WTC11 (cell line): ENCODE measurements at regions not wholly inside any gene's neighbourhood (a gene's known extent, or its start where the extent isn't known, plus 50 kb on each side); places are given as distances from the start of the nearest gene placed in this dataset.

Source experiments
- ATAC-seq: fragments of 200-7000 bp; cut with Tn5 transposase; 2 replicates; pipeline ENCODE4 v1.10.0; 2021; ENCODE audit warnings: mild to moderate bottlenecking, moderate library complexity
- CTCF ChIA-PET: fragments of 300-600 bp; sonication (Branson Sonifier 250); formaldehyde crosslinking; loops from one replicate; lab custom pipeline; 2021; ENCODE audit warnings: antibody characterized with exemption; lab: Charles Lee
- POLR2A ChIA-PET: fragments of 350-600 bp; sonication (Branson Sonifier 250); formaldehyde crosslinking; loops from one replicate; lab custom pipeline; 2021; ENCODE audit warnings: antibody characterized with exemption; lab: Charles Lee
- DNase-seq: peaks from one replicate; pipeline ENCODE4 v3.0.0; 2021; ENCODE audit warnings: low spot score
- H3K27ac Mint-ChIP-seq: 2 replicates; pipeline ENCODE4 v1.8.0; 2021; ENCODE audit warnings: mixed read lengths
- H3K27me3 Mint-ChIP-seq: 2 replicates; pipeline ENCODE4 v1.8.0; 2021; ENCODE audit warnings: low read depth, mild to moderate bottlenecking, moderate library complexity, mixed read lengths
- H3K36me3 Mint-ChIP-seq: 2 replicates; pipeline ENCODE4 v1.8.0; 2021; ENCODE audit warnings: mixed read lengths
- H3K4me1 Mint-ChIP-seq: 2 replicates; pipeline ENCODE4 v1.8.0; 2022; ENCODE audit warnings: mixed read lengths
- H3K4me3 Mint-ChIP-seq: 2 replicates; pipeline ENCODE4 v1.8.0; 2021; ENCODE audit warnings: mild to moderate bottlenecking, moderate library complexity, mixed read lengths
- H3K9me3 Mint-ChIP-seq: 2 replicates; pipeline ENCODE4 v1.8.0; 2021; ENCODE audit warnings: mixed read lengths
- ATF1 ChIP-seq: sonication (generic); formaldehyde crosslinking; IDR thresholded peaks from 2 replicates; pipeline ENCODE4 v1.8.1; 2023; ENCODE audit warnings: mild to moderate bottlenecking, moderate library complexity, missing genetic modification reagents
- ATF3 ChIP-seq: sonication (generic); formaldehyde crosslinking; conservative IDR thresholded peaks from 2 replicates; pipeline ENCODE4 v1.8.1; 2022; ENCODE audit warnings: mild to moderate bottlenecking, missing genetic modification reagents
- CBFB ChIP-seq: sonication (generic); formaldehyde crosslinking; IDR thresholded peaks from 2 replicates; pipeline ENCODE4 v1.8.1; 2022; ENCODE audit warnings: mild to moderate bottlenecking, low read depth, missing genetic modification reagents
- CREB1 ChIP-seq: sonication (generic); formaldehyde crosslinking; IDR thresholded peaks from 2 replicates; pipeline ENCODE4 v1.8.0; 2023; ENCODE audit warnings: mild to moderate bottlenecking, missing genetic modification reagents
- CREM ChIP-seq: sonication (generic); formaldehyde crosslinking; IDR thresholded peaks from 2 replicates; pipeline ENCODE4 v1.8.1; 2022; ENCODE audit warnings: mild to moderate bottlenecking, missing genetic modification reagents, moderate library complexity
- CTCF ChIP-seq: fragments of 200-600 bp; IDR thresholded peaks from 2 replicates; pipeline ENCODE4 v1.8.0; 2022; ENCODE audit warnings: antibody characterized with exemption
- E2F4 ChIP-seq: sonication (generic); formaldehyde crosslinking; IDR thresholded peaks from 2 replicates; pipeline ENCODE4 v1.8.1; 2022; ENCODE audit warnings: low read depth, mild to moderate bottlenecking, moderate library complexity, missing genetic modification reagents, borderline replicate concordance
- FOXJ3 ChIP-seq: sonication (generic); formaldehyde crosslinking; IDR thresholded peaks from 2 replicates; pipeline ENCODE4 v1.9.0; 2021; ENCODE audit warnings: missing genetic modification reagents, mild to moderate bottlenecking, borderline replicate concordance
- FOXP1 ChIP-seq: sonication (generic); formaldehyde crosslinking; IDR thresholded peaks from 2 replicates; pipeline ENCODE4 v1.8.0; 2022; ENCODE audit warnings: missing genetic modification reagents, mild to moderate bottlenecking, moderate library complexity, borderline replicate concordance
- GRHL2 ChIP-seq: fragments of 250-450 bp; sonication (Bioruptor Pico); IDR thresholded peaks from 2 replicates; pipeline ENCODE4 v1.8.0; 2022; ENCODE audit warnings: mild to moderate bottlenecking, moderate library complexity; ENCODE audit not compliant: insufficient replicate concordance, severe bottlenecking
- HMGA2 ChIP-seq: fragments of 250-450 bp; sonication (Bioruptor Pico); IDR thresholded peaks from 2 replicates; pipeline ENCODE4 v1.4.0; 2021; ENCODE audit warnings: mild to moderate bottlenecking, moderate library complexity
- IRF2 ChIP-seq: sonication (generic); formaldehyde crosslinking; IDR thresholded peaks from 2 replicates; pipeline ENCODE4 v1.8.0; 2022; ENCODE audit warnings: low read depth, missing genetic modification reagents, borderline replicate concordance
- KAT7 ChIP-seq: sonication (generic); formaldehyde crosslinking; IDR thresholded peaks from 2 replicates; pipeline ENCODE4 v1.8.1; 2023; ENCODE audit warnings: missing genetic modification reagents, mild to moderate bottlenecking, borderline replicate concordance
- MXD4 ChIP-seq: fragments of 250-450 bp; sonication (Bioruptor Pico); IDR thresholded peaks from 2 replicates; pipeline ENCODE4 v1.8.0; 2021; ENCODE audit warnings: mild to moderate bottlenecking, moderate library complexity, borderline replicate concordance
- MYBL2 ChIP-seq: sonication (generic); formaldehyde crosslinking; IDR thresholded peaks from 2 replicates; pipeline ENCODE4 v1.8.1; 2023; ENCODE audit warnings: mild to moderate bottlenecking, moderate library complexity, missing genetic modification reagents
- NFYB ChIP-seq: sonication (generic); formaldehyde crosslinking; conservative IDR thresholded peaks from 2 replicates; pipeline ENCODE4 v1.8.0; 2022; ENCODE audit warnings: low read depth, missing genetic modification reagents
- NR3C1 ChIP-seq: sonication (generic); formaldehyde crosslinking; conservative IDR thresholded peaks from 2 replicates; pipeline ENCODE4 v1.8.1; 2023; ENCODE audit warnings: low read depth, mild to moderate bottlenecking, missing genetic modification reagents
- PRDM15 ChIP-seq: sonication (generic); formaldehyde crosslinking; IDR thresholded peaks from 2 replicates; pipeline ENCODE4 v1.8.0; 2022; ENCODE audit warnings: missing genetic modification reagents
- PRRX2 ChIP-seq: fragments of 250-450 bp; sonication (Bioruptor Pico); IDR thresholded peaks from 2 replicates; pipeline ENCODE4 v1.8.0; 2021; ENCODE audit warnings: mild to moderate bottlenecking
- SMAD3 ChIP-seq: sonication (generic); formaldehyde crosslinking; IDR thresholded peaks from 2 replicates; pipeline ENCODE4 v1.8.0; 2022; ENCODE audit warnings: missing genetic modification reagents, mild to moderate bottlenecking, borderline replicate concordance
- SOX15 ChIP-seq: fragments of 250-450 bp; sonication (Bioruptor Pico); IDR thresholded peaks from 2 replicates; pipeline ENCODE4 v1.9.0; 2021; ENCODE audit warnings: mild to moderate bottlenecking
- SP1 ChIP-seq: sonication (generic); formaldehyde crosslinking; conservative IDR thresholded peaks from 2 replicates; pipeline ENCODE4 v1.8.1; 2022; ENCODE audit warnings: missing genetic modification reagents
- TCF7 ChIP-seq: sonication (generic); formaldehyde crosslinking; IDR thresholded peaks from 2 replicates; pipeline ENCODE4 v1.8.0; 2022; ENCODE audit warnings: mild to moderate bottlenecking, low read depth, missing genetic modification reagents, moderate library complexity
- TEAD1 ChIP-seq: sonication (generic); formaldehyde crosslinking; IDR thresholded peaks from 2 replicates; pipeline ENCODE4 v1.8.0; 2022; ENCODE audit warnings: mild to moderate bottlenecking, missing genetic modification reagents
- USF2 ChIP-seq: sonication (generic); formaldehyde crosslinking; IDR thresholded peaks from 2 replicates; pipeline ENCODE4 v1.8.1; 2023; ENCODE audit warnings: mild to moderate bottlenecking, missing genetic modification reagents, moderate library complexity
- ZNF219 ChIP-seq: sonication (generic); formaldehyde crosslinking; IDR thresholded peaks from 2 replicates; pipeline ENCODE4 v1.8.0; 2023; ENCODE audit warnings: missing genetic modification reagents, mild to moderate bottlenecking, borderline replicate concordance
- ZNF671 ChIP-seq: fragments of 250-450 bp; sonication (Bioruptor Pico); IDR thresholded peaks from 2 replicates; pipeline ENCODE4 v1.8.0; 2021; ENCODE audit warnings: mild to moderate bottlenecking

- no peak for ATAC-seq
- CTCF ChIA-PET = no interaction called here
Measured at GRCh38 chrX:112979879-112980278, 139.2 kb upstream of the AMOT start.

GRCh38 chrX:112968351-112969133 lies 127.9 kb upstream of the AMOT start:
- POLR2A ChIA-PET = no interaction called here
- Mint-ChIP-seq H3K4me1 (peaks cover 15% of the 10 kb centered on the region), H3K27me3 (no peaks in the 10 kb centered on the region; the same call in 1 of the 2 replicates), H3K9me3 (no peaks in the 10 kb centered on the region), H3K4me3 (no peak overlapping the region), H3K27ac (no peak overlapping the region), H3K36me3 (no peaks in the 10 kb centered on the region)
- ATAC-seq (no peak), DNase-seq (no peak)
- TF ChIP-seq IRF2 (CRISPR knock-in tag) = no peak
- TF ChIP-seq FOXJ3 (CRISPR knock-in tag) = no peak
- TF ChIP-seq TEAD1 (CRISPR knock-in tag) = no peak
- TF ChIP-seq ZNF219 = no peak
- no peak for TF ChIP-seq E2F4
- TF ChIP-seq SMAD3 (CRISPR knock-in tag) = no peak
- TF ChIP-seq NFYB (CRISPR knock-in tag) = no peak
- no peak for TF ChIP-seq TCF7
- no peak for TF ChIP-seq CREB1 (CRISPR knock-in tag)
- no peak for TF ChIP-seq ZNF671
- TF ChIP-seq SOX15 = no peak
- TF ChIP-seq SP1 = no peak
- no peak for TF ChIP-seq ATF1 (CRISPR knock-in tag)
- TF ChIP-seq PRRX2 = no peak
- no peak for TF ChIP-seq CTCF
- no peak for TF ChIP-seq NR3C1 (CRISPR knock-in tag)
- no peak for TF ChIP-seq MXD4
- TF ChIP-seq GRHL2 (CRISPR knock-in tag) = no peak
- TF ChIP-seq FOXP1 (CRISPR knock-in tag) = no peak
- no peak for TF ChIP-seq MYBL2 (CRISPR knock-in tag)
- CTCF ChIA-PET = no interaction called here

More at GRCh38 chrX:112979879-112980278, 139.2 kb upstream of the AMOT start:
- no peak for DNase-seq
- POLR2A ChIA-PET = no interaction called here
- Mint-ChIP-seq H3K27ac (no peak overlapping the region), H3K9me3 (no peaks in the 10 kb centered on the region), H3K4me1 (no peaks in the 10 kb centered on the region), H3K4me3 (no peak overlapping the region), H3K36me3 (no peaks in the 10 kb centered on the region), H3K27me3 (peaks cover 2% of the 10 kb centered on the region; the same call in 1 of the 2 replicates)
- TF ChIP-seq CBFB (CRISPR knock-in tag) = no peak

- no peaks in the 10 kb centered on the region; the same call in 1 of the 2 replicates for H3K27me3 Mint-ChIP-seq
- CTCF ChIA-PET = no interaction called here
- POLR2A ChIA-PET = no interaction called here
- peaks cover 15% of the 10 kb centered on the region for H3K4me1 Mint-ChIP-seq
- H3K36me3 Mint-ChIP-seq = no peaks in the 10 kb centered on the region
- H3K27ac Mint-ChIP-seq = no peak overlapping the region
- DNase-seq (no peak), ATAC-seq (no peak)
- no peak overlapping the region for H3K4me3 Mint-ChIP-seq
- H3K9me3 Mint-ChIP-seq = no peaks in the 10 kb centered on the region
- TF ChIP-seq ATF3 = no peak
- TF ChIP-seq HMGA2 (CRISPR knock-in tag) = no peak
- TF ChIP-seq CREM (CRISPR knock-in tag) = no peak
- no peak for TF ChIP-seq USF2 (CRISPR knock-in tag)
- no peak for TF ChIP-seq PRDM15
- no peak for TF ChIP-seq IRF2 (CRISPR knock-in tag)
- TF ChIP-seq KAT7 (CRISPR knock-in tag) = no peak
- TF ChIP-seq PRRX2 = no peak
- TF ChIP-seq CBFB (CRISPR knock-in tag) = no peak
Measured at GRCh38 chrX:112967903-112968302, 127.3 kb upstream of the AMOT start.
